Type B pancreatic cell (in vitro differentiated cells): ENCODE measurements at regions not wholly inside any gene's neighbourhood (a gene's known extent, or its start where the extent isn't known, plus 50 kb on each side); places are given as distances from the start of the nearest gene placed in this dataset.

Source experiments
- DNase-seq: peaks from one replicate; pipeline ENCODE4 v3.0.0; 2021; ENCODE audit warnings: mixed read lengths; ENCODE audit not compliant: unreplicated experiment; ENCODE audit errors: extremely low spot score
- H3K27ac Mint-ChIP-seq: 2 replicates; pipeline ENCODE4 v1.8.0; 2021; ENCODE audit warnings: mild to moderate bottlenecking, mixed read lengths
- H3K27me3 Mint-ChIP-seq: 2 replicates; pipeline ENCODE4 v1.8.0; 2021; ENCODE audit warnings: mixed read lengths
- H3K36me3 Mint-ChIP-seq: 2 replicates; pipeline ENCODE4 v1.8.0; 2021; ENCODE audit warnings: mixed read lengths
- H3K4me1 Mint-ChIP-seq: one replicate; pipeline ENCODE4 v1.8.0; 2021; ENCODE audit warnings: mixed read lengths; ENCODE audit not compliant: unreplicated experiment
- H3K4me3 Mint-ChIP-seq: 2 replicates; pipeline ENCODE4 v1.8.0; 2021; ENCODE audit warnings: mild to moderate bottlenecking, mixed read lengths
- H3K9me3 Mint-ChIP-seq: 2 replicates; pipeline ENCODE4 v1.8.0; 2021; ENCODE audit warnings: mixed read lengths
- TF ChIP-seq, protein P1 (sequence below): fragments of 200-600 bp; sonication (generic); conservative IDR thresholded peaks from 2 replicates; pipeline ENCODE4 v1.5.0; 2021; ENCODE audit warnings: antibody characterized with exemption, mild to moderate bottlenecking

DNA sequence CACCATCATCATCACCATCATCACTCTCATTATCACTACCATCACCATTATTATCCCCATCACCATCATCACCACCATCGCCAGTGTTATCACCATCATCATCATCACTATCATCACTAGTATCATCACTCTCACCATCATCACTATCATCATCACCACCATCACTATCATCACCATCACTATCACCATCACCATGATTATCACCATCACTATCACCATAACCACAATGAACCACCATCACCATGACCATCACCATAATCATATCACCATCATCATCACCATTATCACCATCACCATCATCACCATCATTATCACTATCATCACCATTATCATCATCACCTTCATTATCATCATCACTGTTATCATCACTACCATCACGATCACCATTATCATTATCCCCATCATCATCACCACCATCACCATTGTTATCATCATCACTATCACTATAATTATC lies 326.7 kb downstream of the BRD1 start:
- no peak overlapping the region for H3K4me3 Mint-ChIP-seq
- TF ChIP-seq, protein P1, sequence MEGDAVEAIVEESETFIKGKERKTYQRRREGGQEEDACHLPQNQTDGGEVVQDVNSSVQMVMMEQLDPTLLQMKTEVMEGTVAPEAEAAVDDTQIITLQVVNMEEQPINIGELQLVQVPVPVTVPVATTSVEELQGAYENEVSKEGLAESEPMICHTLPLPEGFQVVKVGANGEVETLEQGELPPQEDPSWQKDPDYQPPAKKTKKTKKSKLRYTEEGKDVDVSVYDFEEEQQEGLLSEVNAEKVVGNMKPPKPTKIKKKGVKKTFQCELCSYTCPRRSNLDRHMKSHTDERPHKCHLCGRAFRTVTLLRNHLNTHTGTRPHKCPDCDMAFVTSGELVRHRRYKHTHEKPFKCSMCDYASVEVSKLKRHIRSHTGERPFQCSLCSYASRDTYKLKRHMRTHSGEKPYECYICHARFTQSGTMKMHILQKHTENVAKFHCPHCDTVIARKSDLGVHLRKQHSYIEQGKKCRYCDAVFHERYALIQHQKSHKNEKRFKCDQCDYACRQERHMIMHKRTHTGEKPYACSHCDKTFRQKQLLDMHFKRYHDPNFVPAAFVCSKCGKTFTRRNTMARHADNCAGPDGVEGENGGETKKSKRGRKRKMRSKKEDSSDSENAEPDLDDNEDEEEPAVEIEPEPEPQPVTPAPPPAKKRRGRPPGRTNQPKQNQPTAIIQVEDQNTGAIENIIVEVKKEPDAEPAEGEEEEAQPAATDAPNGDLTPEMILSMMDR: no peak
- no peaks in the 10 kb centered on the region for H3K27me3 Mint-ChIP-seq
- no peaks in the 10 kb centered on the region for H3K36me3 Mint-ChIP-seq
- H3K4me1 Mint-ChIP-seq: no peaks in the 10 kb centered on the region
- DNase-seq: no peak
- H3K27ac Mint-ChIP-seq: no peak overlapping the region
- H3K9me3 Mint-ChIP-seq: no peaks in the 10 kb centered on the region

DNA sequence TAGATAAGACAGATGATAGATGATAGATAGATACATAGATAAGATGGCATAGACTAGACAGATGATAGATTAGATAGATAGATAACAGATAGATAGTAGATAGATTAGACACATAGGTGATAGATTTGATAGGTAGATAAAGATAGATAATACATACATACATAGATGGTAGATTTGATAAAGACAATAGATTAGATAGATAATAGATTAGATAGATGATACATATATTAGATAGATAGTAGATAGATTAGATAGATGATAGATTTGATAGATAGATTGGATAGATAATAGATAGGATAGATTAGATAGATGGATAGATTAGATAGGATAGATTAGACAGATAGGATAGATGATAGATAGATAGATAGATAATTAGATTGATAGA lies 327.6 kb downstream of the BRD1 start:
- Mint-ChIP-seq H3K4me3 (no peak overlapping the region), H3K27ac (no peak overlapping the region), H3K36me3 (no peaks in the 10 kb centered on the region), H3K9me3 (no peaks in the 10 kb centered on the region), H3K4me1 (no peaks in the 10 kb centered on the region), H3K27me3 (no peaks in the 10 kb centered on the region)
- no peak for DNase-seq
- TF ChIP-seq, protein P1: no peak

DNA sequence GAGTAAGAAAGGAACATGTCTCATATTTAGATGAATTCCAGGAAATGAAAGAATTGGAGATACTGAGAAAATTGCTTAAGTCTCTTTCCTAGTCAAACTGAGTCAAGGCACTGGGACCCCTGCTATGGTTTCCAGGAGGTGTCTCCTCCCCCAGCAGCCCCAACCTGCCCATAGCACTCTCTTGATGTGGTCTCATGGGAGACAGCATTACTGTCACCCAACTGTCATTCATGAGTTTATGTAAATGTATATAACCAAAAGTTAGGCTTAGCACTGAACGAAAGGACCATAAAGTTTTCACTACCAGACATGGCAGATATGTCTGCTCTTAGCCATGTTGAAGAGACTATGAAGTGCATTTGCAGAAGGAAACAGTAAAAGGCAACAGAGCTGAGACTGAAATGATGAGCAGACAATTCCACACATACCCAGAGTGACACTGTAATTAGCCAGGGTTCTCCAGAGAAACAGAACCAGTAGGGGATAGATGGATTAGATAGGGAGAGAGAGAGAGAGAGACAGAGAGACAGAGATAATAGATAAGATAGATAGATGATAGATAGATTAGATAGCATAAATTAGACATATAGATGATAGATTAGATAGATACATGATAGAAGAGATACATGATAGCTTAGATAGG lies 328.1 kb downstream of the BRD1 start:
- TF ChIP-seq, protein P1: no peak
- Mint-ChIP-seq H3K4me3 (no peak overlapping the region), H3K27ac (no peak overlapping the region), H3K4me1 (no peaks in the 10 kb centered on the region), H3K27me3 (no peaks in the 10 kb centered on the region), H3K36me3 (no peaks in the 10 kb centered on the region), H3K9me3 (no peaks in the 10 kb centered on the region)
- DNase-seq: no peak

DNA sequence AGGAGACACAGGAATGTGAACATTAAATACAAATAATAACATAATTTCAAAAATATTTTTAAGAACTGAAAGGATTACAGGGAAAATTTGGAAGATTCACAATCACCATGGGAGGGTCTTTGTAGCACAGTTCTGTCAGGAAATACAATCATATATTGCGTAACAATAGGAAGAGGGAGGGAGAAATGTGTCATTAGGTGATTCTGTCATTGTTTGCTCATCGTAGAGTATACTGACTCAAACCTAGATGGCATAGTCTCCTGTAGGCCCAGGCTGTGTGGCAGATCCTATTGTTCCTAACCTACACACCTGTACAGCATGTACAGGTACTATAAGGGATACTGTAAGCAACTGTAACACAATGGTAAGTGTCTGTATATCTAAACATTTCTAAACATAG lies 330.4 kb downstream of the BRD1 start:
- Mint-ChIP-seq H3K36me3 (no peaks in the 10 kb centered on the region), H3K4me1 (no peaks in the 10 kb centered on the region), H3K27me3 (no peaks in the 10 kb centered on the region), H3K9me3 (no peaks in the 10 kb centered on the region), H3K27ac (no peak overlapping the region), H3K4me3 (no peak overlapping the region)
- DNase-seq: no peak
- TF ChIP-seq, protein P1: no peak

DNA sequence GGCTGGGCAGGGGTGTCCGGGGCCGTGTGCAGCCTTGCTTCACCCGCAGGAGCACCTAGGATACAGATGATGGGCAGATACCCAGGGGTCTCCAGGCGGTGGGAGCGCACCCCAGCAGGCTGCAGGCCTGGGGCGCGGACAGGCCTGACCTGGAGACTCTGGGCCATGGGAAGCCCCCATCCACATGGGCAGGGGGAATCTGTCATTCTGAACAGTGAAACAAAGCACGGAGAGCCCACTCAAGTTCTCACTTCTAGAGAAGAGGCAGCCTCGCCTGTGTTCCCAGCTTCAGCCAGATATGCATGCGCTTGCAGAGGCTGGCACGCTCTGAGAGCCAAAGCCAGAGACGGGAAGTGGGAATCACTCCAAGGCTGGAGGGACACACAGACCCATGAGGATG lies 333.1 kb downstream of the BRD1 start:
- no peaks in the 10 kb centered on the region for H3K9me3 Mint-ChIP-seq
- no peak overlapping the region for H3K27ac Mint-ChIP-seq
- TF ChIP-seq, protein P1: no peak
- no peak for DNase-seq
- no peaks in the 10 kb centered on the region for H3K36me3 Mint-ChIP-seq
- no peaks in the 10 kb centered on the region for H3K27me3 Mint-ChIP-seq
- H3K4me3 Mint-ChIP-seq: no peak overlapping the region
- no peaks in the 10 kb centered on the region for H3K4me1 Mint-ChIP-seq
